ENCODE measurements at regions not wholly inside any gene's neighbourhood (a gene's known extent, or its start where the extent isn't known, plus 50 kb on each side); places are given as distances from the start of the nearest gene placed in this dataset.

GRCh38 chr2:144607891-144608521 lies 88.1 kb upstream of the ZEB2 start:
- intact Hi-C loops (cut with DNase I, micrococcal nuclease), result no loop called here
- Histone ChIP-seq H3K27me3 (ENCODE audit: control insufficient read depth in 1 of 2, insufficient read depth in 2 of 2, low read length in 2 of 2) (no peaks in the 10 kb centered on the region), H3K4me1 (ENCODE audit: insufficient read depth, low read length) (no peaks in the 10 kb centered on the region), H3K4me3 (ENCODE audit: low read length) (no peak overlapping the region), H3K36me3 (ENCODE audit: insufficient read depth, low read length) (no peaks in the 10 kb centered on the region), H3K27ac (ENCODE audit: low read depth in 1 of 2, low read length in 2 of 2) (no peak overlapping the region), H3K9me3 (ENCODE audit: control insufficient read depth in 1 of 2, insufficient read depth in 1 of 2, low read length in 2 of 2) (no peaks in the 10 kb centered on the region)
- Mint-ChIP-seq H3K27me3 (no peaks in the 10 kb centered on the region), H3K36me3 (ENCODE audit: low read depth) (no peaks in the 10 kb centered on the region), H3K9me3 (no peaks in the 10 kb centered on the region), H3K27ac (no peak overlapping the region), H3K4me3 (no peak overlapping the region), H3K4me1 (ENCODE audit: low read depth) (no peaks in the 10 kb centered on the region)
- ChIA-PET POLR2A (no interaction called here), CTCF (interaction anchor here (0.7 kb wide), 1 partner anchor 51 kb away, joined by 3 read pairs; no protein-coding TSS in a partner anchor)
- DNase-seq, result peak in 3 of 14 experiments; percentile 25 to 46 (median 41)
- ATAC-seq (ENCODE audit: poor library complexity), result no peak
- TF ChIP-seq CTCF (IDR thresholded peaks at IDR 0.05), result no peak

GRCh38 chr2:144607099-144607498 lies 87.2 kb upstream of the ZEB2 start:
- H3K27me3 Mint-ChIP-seq, result no peaks in the 10 kb centered on the region
- intact Hi-C loops (cut with DNase I, micrococcal nuclease), result no loop called here
- H3K36me3 ChIP-seq (ENCODE audit: insufficient read depth, low read length), result no peaks in the 10 kb centered on the region
- no peak overlapping the region for H3K4me3 ChIP-seq (ENCODE audit: low read length)
- no peaks in the 10 kb centered on the region for H3K4me1 Mint-ChIP-seq (ENCODE audit: low read depth)
- no peaks in the 10 kb centered on the region for H3K9me3 Mint-ChIP-seq
- ATAC-seq (ENCODE audit: poor library complexity) (no peak), DNase-seq (no peak)
- H3K27me3 ChIP-seq (ENCODE audit: control insufficient read depth in 1 of 2, insufficient read depth in 2 of 2, low read length in 2 of 2), result no peaks in the 10 kb centered on the region
- POLR2A ChIA-PET, result no interaction called here
- CTCF ChIA-PET, result no interaction called here
- no peaks in the 10 kb centered on the region for H3K9me3 ChIP-seq (ENCODE audit: control insufficient read depth in 1 of 2, insufficient read depth in 1 of 2, low read length in 2 of 2)
- H3K4me3 Mint-ChIP-seq, result no peak overlapping the region
- no peaks in the 10 kb centered on the region for H3K4me1 ChIP-seq (ENCODE audit: insufficient read depth, low read length)
- H3K27ac Mint-ChIP-seq, result no peak overlapping the region
- no peak overlapping the region for H3K27ac ChIP-seq (ENCODE audit: low read depth in 1 of 2, low read length in 2 of 2)
- no peaks in the 10 kb centered on the region for H3K36me3 Mint-ChIP-seq (ENCODE audit: low read depth)
- no peak for TF ChIP-seq CTCF (IDR thresholded peaks at IDR 0.05)

GRCh38 chr2:144606466-144607095 lies 86.7 kb upstream of the ZEB2 start:
- Mint-ChIP-seq H3K27ac (no peak overlapping the region), H3K36me3 (ENCODE audit: low read depth) (no peaks in the 10 kb centered on the region), H3K27me3 (no peaks in the 10 kb centered on the region), H3K4me3 (no peak overlapping the region), H3K9me3 (no peaks in the 10 kb centered on the region), H3K4me1 (ENCODE audit: low read depth) (no peaks in the 10 kb centered on the region)
- H3K4me3 ChIP-seq (ENCODE audit: low read length), result no peak overlapping the region
- H3K27me3 ChIP-seq (ENCODE audit: control insufficient read depth in 1 of 2, insufficient read depth in 2 of 2, low read length in 2 of 2), result no peaks in the 10 kb centered on the region
- POLR2A ChIA-PET, result no interaction called here
- no peak for TF ChIP-seq CTCF (IDR thresholded peaks at IDR 0.05)
- CTCF ChIA-PET, result no interaction called here
- H3K9me3 ChIP-seq (ENCODE audit: control insufficient read depth in 1 of 2, insufficient read depth in 1 of 2, low read length in 2 of 2), result no peaks in the 10 kb centered on the region
- intact Hi-C loops (cut with DNase I, micrococcal nuclease), result no loop called here
- H3K4me1 ChIP-seq (ENCODE audit: insufficient read depth, low read length), result no peaks in the 10 kb centered on the region
- no peaks in the 10 kb centered on the region for H3K36me3 ChIP-seq (ENCODE audit: insufficient read depth, low read length)
- DNase-seq (peak in 1 of 14 experiments; percentile 12), ATAC-seq (ENCODE audit: poor library complexity) (no peak)
- H3K27ac ChIP-seq (ENCODE audit: low read depth in 1 of 2, low read length in 2 of 2), result no peak overlapping the region
